Stimulated activated CD4-positive, alpha-beta T cell treated with anti-CD3 and anti-CD28 coated beads, Interleukin-4, amount 100 ng/mL, for 1 hour (primary cell): ENCODE measurements at regions not wholly inside any gene's neighbourhood (a gene's known extent, or its start where the extent isn't known, plus 50 kb on each side); places are given as distances from the start of the nearest gene placed in this dataset.
"Not testable (repeated sequence)": the region's sequence is repeated elsewhere in the genome, so short reads cannot be mapped to it uniquely, and the experiment has no call there.

Source experiments
- DNase-seq: peaks from one replicate; pipeline ENCODE4 v3.0.0-alpha.2; 2020

GRCh38 chr21:5975719-5976118 lies 4545.7 kb upstream of the TPTE start:
- not testable (repeated sequence) for DNase-seq

GRCh38 chr21:5997586-5997985 lies 4523.8 kb upstream of the TPTE start:
- DNase-seq: not testable (repeated sequence)

- DNase-seq: not testable (repeated sequence)
These were observed 4505.8 kb upstream of the TPTE start for GRCh38 chr21:6015422-6016057.

DNA sequence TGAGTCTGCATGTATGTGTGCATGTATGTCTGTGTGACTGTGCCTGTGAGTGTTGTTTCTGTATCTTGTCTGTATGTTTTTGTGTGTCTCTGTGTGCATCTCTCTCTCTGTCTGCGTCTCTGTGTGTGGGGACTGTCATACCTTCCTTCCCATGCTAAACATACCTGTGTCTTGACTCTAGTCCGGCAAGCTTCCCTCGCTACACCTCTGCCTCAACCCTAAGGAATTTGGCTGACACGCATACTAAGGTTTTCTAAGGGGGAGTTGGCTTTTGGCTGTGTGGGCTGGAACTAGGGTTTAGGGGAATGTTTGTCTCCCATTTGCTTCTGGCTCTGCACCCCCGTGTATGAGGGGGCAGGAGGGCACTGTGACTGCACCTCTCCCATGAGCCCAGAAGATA lies 4500.9 kb upstream of the TPTE start:
- not testable (repeated sequence) for DNase-seq

GRCh38 chr21:6020953-6021716 lies 4500.2 kb upstream of the TPTE start:
- DNase-seq: not testable (repeated sequence)

DNA sequence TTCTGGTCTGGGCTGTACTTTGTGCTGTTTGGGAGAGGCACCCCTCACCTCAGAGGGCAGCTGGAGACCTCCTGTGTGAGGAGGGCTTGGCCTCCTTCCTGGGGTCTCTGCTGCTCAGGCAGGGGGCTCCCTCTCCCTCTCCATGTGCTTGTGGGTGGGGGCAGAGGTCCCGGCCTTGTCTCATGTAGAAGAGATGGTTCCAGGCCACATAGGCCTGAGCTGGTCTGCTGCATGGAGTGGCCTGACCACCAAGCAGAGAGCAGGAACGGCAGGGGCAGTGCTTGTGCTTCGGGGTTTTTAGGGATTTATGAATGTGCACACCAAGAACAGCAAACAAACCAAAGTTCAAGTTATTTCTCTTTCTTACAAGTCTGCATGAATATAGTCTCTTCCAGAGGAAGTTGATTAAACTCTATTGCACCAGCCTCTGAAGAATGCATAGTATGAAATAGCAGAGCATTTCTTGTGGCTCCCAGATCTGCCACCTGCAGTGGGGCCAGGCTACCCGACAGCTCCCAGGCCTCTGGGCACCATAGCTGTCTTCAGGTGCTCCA lies 4499.6 kb upstream of the TPTE start:
- not testable (repeated sequence) for DNase-seq

- not testable (repeated sequence) for DNase-seq
These were observed 4498.1 kb upstream of the TPTE start for GRCh38 chr21:6023331-6023730.

DNA sequence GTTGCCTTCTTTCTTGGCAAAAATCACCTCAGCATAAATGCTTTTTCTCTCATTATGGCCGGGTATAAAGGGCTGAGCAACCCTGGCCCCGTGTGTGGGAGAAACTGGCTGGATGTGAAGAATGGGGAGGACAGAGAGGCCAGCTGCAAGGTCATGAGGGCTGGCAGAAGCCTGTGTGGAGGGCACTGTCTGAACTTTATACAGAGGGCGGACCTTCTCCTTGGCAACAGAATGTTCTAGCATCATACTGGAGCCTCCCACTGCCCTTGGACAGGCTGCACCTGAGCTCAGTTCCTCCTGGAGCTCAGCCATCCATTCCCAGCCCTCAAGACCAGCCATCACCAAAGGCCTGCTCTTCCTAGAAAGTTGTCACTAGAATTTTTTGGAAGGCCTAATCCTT lies 4496.2 kb upstream of the TPTE start:
- not testable (repeated sequence) for DNase-seq

DNA sequence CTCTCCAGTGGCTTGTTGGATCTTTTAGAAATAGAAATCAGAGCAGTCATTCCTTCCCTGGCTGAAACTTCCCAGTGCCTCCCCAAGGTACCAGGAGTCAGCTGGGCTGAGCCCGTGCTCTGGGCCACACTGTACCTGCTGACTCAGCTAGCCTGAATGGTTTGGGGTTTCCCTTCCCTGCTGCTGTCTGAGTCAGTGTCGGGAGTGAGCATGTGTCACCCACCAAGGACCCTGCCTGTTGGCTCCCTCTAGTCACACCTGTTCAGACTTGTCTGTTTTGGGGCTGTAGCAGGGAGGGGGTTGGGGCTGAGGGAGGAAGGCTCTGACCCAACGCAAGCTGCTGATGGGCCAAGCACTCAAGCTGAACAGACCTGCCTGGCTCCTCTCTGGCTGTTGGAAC lies 4493.9 kb upstream of the TPTE start:
- not testable (repeated sequence) for DNase-seq

DNA sequence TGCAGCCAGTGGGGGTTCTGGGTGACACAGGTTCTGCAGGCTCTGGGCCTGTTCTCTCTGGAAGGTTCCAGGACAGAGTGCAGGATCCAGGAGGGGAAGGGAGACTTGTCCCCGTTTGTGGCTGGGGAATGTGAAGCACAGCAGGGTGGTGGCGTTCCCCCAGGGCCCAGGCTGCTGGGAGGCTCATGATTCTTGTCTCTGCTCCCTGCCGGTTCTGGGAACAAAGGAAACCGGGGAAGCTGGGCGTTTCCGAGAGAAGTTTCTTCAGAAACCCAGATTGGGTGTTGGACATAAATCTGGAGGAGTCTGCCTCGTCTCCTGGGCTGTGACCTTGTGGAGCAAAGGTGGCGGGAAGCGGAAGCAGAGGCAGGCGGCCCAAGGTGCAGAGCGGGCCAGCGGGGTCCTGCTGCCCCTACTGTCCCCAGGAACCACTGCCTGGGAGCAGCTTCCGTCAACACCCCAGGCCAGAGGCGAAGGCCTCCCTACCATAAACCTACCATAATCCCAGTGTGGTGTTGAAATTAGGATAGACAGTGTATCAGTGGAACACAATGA lies 4487.2 kb upstream of the TPTE start:
- DNase-seq: not testable (repeated sequence)

DNA sequence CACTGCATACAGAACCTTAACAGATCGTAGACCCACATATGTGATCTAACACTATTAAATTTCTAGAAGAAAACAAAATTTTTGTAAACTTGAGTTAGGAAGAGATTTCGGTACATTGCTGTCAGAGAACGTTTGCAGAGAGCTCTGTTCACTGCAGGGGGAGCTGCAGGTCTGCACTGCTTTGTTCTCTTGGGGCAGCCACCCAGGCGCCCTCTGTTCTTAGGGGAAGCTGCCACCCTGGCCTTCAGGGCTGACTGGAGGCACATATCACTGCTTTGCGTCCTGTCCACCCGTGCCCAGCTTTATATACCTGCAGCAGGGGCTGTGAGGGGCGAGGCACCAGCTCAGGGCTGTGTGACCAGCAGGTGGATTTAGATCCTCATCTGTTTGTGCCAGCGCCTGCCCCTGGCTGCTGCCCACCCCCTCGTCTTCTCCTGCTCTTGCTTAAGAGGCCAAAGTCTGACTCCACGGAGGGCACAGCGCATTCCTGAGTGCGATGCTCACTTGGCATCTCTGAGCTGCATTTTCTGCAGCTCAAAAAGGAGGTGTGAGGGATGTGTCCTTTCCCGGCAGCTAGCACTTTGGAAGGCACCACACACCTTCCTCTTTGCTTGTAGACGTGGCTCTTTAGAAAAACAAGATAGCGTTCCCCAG lies 4486.4 kb upstream of the TPTE start:
- not testable (repeated sequence) for DNase-seq

DNA sequence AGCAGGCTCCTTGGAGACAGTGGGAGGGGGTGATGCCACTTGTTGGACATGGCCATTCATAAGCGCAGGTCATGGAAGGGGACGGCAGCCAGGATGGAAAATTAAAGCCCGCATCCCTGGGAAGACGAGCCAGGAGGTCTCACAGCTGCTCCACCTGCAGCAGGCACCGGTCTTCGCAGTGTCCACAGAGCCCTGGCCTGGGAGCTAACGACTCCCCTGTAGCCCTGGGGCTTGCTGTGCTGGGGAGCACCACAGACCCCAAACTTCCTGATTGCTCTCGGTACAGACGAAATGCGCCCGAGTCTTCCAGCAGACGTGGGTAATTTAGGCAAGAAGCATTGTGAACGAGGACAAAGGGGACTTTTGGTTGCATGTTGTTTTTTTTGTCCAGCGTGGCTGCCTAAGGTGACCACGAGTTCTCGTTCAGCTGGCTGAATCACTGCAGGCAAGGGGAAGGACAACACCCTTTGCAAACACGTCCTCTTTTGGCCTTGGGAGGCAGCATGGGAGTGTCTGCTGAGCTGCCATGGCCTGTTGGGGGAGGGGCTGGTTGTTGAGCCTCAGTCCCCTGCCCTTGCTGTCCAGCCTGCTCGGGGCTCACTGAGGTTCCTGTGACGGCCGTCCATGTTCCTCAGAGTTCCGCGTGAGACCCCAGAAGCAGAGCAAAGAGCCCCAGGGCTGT lies 4485.8 kb upstream of the TPTE start:
- DNase-seq: not testable (repeated sequence)

- DNase-seq: not testable (repeated sequence)
These were observed 4482.2 kb upstream of the TPTE start for GRCh38 chr21:6039224-6039623.

DNA sequence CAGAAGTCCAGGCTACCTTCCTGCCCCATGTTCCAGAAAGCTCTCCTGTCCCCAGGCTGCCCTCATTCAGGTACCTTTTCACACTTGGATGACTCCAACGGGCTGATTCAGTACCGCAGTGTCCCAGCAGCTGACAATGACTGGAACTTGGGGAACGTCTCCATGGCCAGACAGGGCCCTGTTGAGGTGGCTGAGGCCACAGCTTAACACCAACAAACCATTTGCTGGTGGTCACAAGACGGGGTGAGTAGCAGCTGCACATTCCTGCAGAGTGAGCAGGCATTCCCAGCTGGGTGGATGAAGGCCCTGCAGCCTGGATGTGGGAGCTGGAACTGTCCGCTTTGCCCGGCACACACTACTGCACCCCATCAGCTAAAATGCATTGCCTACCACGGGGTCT lies 4481.3 kb upstream of the TPTE start:
- DNase-seq: not testable (repeated sequence)

- not testable (repeated sequence) for DNase-seq
These were observed 4477.7 kb upstream of the TPTE start for GRCh38 chr21:6043430-6044275.

- DNase-seq: not testable (repeated sequence)
These were observed 4476.7 kb upstream of the TPTE start for GRCh38 chr21:6044695-6045094.

DNA sequence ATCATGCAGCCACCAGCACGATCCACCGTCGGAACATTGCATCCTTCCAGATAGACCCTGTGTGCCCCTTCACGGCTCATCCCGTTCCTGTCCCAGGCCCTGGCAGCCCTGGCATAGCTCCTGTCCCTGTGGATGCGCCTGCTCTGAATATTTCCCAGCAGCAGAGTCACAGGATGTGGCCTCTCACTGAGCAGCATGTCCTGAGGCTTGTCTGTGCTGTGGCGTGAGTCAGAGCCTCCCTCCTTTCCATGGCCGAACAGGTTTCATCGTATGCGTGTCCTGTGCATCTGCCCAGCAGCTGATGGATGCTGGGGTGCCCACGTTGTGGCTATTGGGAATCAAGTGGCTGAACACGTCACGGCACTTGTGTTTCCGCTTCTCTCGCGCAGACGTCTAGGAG lies 4471.5 kb upstream of the TPTE start:
- not testable (repeated sequence) for DNase-seq

DNA sequence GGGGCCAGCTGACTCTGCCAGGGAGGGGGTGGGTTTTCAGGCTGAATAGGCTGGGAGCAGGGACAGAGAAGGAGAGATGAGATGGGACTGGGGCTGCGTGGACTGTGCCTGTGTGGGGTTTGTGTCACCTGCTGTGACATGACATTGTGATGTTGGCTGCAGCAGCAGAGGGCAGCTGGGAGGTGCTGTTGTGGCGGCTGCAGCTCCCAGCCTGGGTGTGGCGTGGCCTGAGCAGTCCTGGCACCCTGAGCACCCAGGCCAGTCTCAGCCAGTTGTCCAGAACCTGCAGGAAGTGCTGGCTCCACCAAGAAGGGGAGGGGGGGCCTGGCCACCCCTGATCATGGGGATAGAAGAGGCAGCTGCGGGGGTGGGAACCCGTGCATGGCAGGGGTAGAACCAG lies 4469.3 kb upstream of the TPTE start:
- not testable (repeated sequence) for DNase-seq

DNA sequence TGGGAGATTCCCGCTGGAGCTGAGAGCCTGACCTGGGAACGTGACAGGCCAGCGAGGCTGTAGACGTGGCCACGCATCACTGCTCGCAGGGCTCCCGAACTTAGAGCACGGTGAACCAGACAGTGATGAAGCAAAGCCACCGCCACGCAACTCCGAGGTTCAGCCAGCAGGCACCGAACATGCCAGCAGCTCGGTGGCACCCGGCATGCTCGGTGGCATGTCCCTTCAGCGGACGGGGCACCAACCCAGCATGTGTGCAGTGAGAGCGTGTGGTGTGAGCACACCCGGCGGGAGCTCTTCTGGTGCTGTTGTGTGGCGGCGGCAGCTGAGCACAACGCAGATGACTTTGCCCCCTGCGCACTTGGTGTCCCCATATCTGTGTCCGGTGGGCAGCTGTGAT lies 4468.2 kb upstream of the TPTE start:
- DNase-seq: not testable (repeated sequence)

DNA sequence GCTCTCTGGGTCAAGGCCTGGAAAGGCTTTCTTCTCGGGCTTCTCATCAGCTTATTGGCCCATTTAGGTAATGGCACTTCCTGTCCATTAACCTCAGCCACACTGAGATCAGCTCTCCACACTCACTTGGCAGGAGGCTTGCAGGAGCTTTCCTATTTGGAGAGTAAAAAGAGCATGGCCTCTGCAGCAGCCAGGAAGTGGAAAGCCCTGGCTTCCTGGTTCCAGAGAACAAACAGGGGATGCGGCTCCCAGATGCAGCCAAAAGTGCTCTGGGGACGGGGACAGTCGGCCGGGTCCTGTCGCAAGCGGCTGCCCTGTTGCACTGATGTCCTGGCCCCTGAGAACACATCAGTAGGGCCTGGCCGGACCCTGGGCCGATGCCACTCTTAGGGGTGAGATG lies 4462.4 kb upstream of the TPTE start:
- not testable (repeated sequence) for DNase-seq

DNA sequence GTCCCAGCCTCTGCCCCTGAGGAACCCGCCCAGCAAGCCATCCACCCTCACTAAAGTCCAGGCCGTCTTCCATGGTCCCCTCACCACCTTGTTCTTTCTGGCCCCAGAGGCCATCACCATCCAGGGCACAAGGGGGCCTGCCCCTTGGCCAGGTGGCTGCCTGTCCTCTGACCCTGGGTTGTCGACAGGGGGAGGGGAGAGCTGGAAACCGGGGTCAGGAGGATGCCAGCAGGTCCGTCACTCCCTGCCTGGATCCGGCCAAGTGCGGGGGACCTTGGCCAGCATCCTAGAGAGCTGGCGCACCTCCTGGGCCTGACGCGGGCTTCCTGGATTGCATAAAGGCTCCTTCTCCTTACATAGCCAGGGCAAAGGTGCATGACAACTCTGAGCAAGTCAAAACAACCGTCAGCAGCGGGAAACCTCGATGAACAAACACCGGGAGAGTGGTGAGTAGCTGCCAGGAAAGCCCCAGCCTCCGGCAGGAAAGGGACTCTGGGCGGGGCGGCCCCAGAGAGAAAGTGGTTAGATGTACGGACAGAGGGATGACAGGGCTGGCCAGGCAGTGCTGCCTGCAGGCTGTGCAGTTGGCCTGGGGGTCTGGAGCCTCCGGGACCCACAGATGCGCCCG lies 4461.2 kb upstream of the TPTE start:
- not testable (repeated sequence) for DNase-seq
